ENCODE measurements at regions not wholly inside any gene's neighbourhood (a gene's known extent, or its start where the extent isn't known, plus 50 kb on each side); places are given as distances from the start of the nearest gene placed in this dataset.

DNA sequence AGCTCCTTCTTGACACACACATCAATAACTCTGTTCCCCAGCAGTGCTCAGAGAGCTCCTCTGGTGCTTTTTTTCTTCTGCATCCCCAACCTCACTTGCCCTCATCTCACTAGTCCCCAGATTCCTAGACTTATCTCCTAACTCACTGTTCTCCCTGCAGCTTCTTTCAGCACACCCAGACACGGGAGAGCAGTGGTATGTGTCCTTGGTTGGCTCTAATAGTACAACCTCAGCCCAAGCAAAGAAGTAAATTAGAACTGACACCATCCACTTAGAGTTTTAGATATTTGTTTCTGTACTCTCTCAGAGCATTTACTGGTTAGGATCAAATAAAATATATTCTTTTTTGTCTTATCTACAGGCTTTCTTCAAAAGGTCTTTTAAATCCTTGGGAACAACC, 201.4 kb upstream of the SNX7 start:
- no peak overlapping the region for H3K14ac ChIP-seq (ENCODE audit: low read length in 2 of 2)
- no peaks in the 10 kb centered on the region for H3K36me3 ChIP-seq (ENCODE audit: control insufficient read depth in 1 of 2, insufficient read depth in 2 of 2, low read depth in 1 of 2, low read length in 2 of 2)
- no peak overlapping the region for H3K9ac ChIP-seq (ENCODE audit: low read length)
- no peak overlapping the region for H4K8ac ChIP-seq (ENCODE audit: low read length)
- H3K79me1 ChIP-seq (replicated peaks; ENCODE audit: low read length, poor library complexity, severe bottlenecking), result no peaks in the 10 kb centered on the region
- no peak overlapping the region for H4K91ac ChIP-seq (ENCODE audit: low read length)
- H3K27ac ChIP-seq (ENCODE audit: low read length, poor library complexity, severe bottlenecking), result no peak overlapping the region
- no peak overlapping the region for H2BK12ac ChIP-seq (ENCODE audit: low read length in 2 of 2)
- no peak overlapping the region for H2AFZ ChIP-seq (ENCODE audit: low read depth, low read length)
- H2BK120ac ChIP-seq (ENCODE audit: low read depth, low read length), result no peak overlapping the region
- H2AK5ac ChIP-seq (ENCODE audit: low read length, severe bottlenecking), result no peak overlapping the region
- H2BK5ac ChIP-seq (ENCODE audit: low read depth, low read length, poor library complexity, severe bottlenecking), result no peak overlapping the region
- no peak overlapping the region for H2BK15ac ChIP-seq (ENCODE audit: low read depth, poor library complexity, severe bottlenecking)
- H3K4me2 ChIP-seq (ENCODE audit: low read length, poor library complexity, severe bottlenecking), result no peak overlapping the region
- no peak overlapping the region for H3K23ac ChIP-seq (ENCODE audit: low read length in 2 of 2)
- H3K4ac ChIP-seq (ENCODE audit: low read depth in 1 of 2, low read length in 2 of 2), result no peak overlapping the region
- H3K4me3 ChIP-seq (ENCODE audit: insufficient read depth in 1 of 2, low read depth in 1 of 2, low read length in 2 of 2), result no peak overlapping the region
- no peaks in the 10 kb centered on the region for H3K9me3 ChIP-seq (ENCODE audit: control insufficient read depth, low read length)
- no peak for DNase-seq
- no peaks in the 10 kb centered on the region for H3K27me3 ChIP-seq (ENCODE audit: control insufficient read depth in 1 of 2, insufficient read depth in 1 of 2, low read length in 2 of 2)
- WGBS, result no CpG with 5 or more reads among the region's 1 CpG
- no peak overlapping the region for H3K18ac ChIP-seq (ENCODE audit: low read depth in 1 of 2, low read length in 2 of 2)
- no peaks in the 10 kb centered on the region for H3K4me1 ChIP-seq (ENCODE audit: control insufficient read depth, insufficient read depth, low read depth, low read length)

DNA sequence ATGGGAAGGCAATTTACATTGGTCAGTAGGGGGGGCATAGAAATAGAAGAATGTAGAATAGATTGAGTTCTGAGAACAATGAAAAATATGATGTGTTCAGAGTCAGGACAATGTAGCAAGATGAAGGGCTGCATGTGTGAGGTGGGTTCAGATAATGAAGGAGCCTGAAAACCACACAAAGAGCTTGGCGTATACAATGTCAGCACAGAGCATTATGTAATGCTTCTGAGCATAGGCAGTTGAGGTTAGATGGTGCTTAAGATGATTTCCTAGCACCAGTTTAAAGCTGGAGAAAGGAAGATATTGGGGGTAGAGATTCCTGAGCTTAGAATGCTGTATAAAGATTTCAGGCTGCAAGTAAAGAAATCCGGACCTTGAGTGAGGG, 202.0 kb upstream of the SNX7 start:
- no peak overlapping the region for H3K18ac ChIP-seq (ENCODE audit: low read depth in 1 of 2, low read length in 2 of 2)
- no peak overlapping the region for H3K4ac ChIP-seq (ENCODE audit: low read depth in 1 of 2, low read length in 2 of 2)
- H3K9ac ChIP-seq (ENCODE audit: low read length), result no peak overlapping the region
- no peak overlapping the region for H2BK15ac ChIP-seq (ENCODE audit: low read depth, poor library complexity, severe bottlenecking)
- no peak overlapping the region for H3K23ac ChIP-seq (ENCODE audit: low read length in 2 of 2)
- H2AFZ ChIP-seq (ENCODE audit: low read depth, low read length), result no peak overlapping the region
- no peaks in the 10 kb centered on the region for H3K36me3 ChIP-seq (ENCODE audit: control insufficient read depth in 1 of 2, insufficient read depth in 2 of 2, low read depth in 1 of 2, low read length in 2 of 2)
- no peak overlapping the region for H3K14ac ChIP-seq (ENCODE audit: low read length in 2 of 2)
- H4K91ac ChIP-seq (ENCODE audit: low read length), result no peak overlapping the region
- no peak for DNase-seq
- WGBS, result 85% methylated on average over 2 of the region's 2 CpGs
- no peak overlapping the region for H2BK5ac ChIP-seq (ENCODE audit: low read depth, low read length, poor library complexity, severe bottlenecking)
- H3K4me3 ChIP-seq (ENCODE audit: insufficient read depth in 1 of 2, low read depth in 1 of 2, low read length in 2 of 2), result no peak overlapping the region
- H4K8ac ChIP-seq (ENCODE audit: low read length), result no peak overlapping the region
- H3K27ac ChIP-seq (ENCODE audit: low read length, poor library complexity, severe bottlenecking), result no peak overlapping the region
- H3K4me2 ChIP-seq (ENCODE audit: low read length, poor library complexity, severe bottlenecking), result no peak overlapping the region
- no peak overlapping the region for H2BK120ac ChIP-seq (ENCODE audit: low read depth, low read length)
- H3K4me1 ChIP-seq (ENCODE audit: control insufficient read depth, insufficient read depth, low read depth, low read length), result no peaks in the 10 kb centered on the region
- H2AK5ac ChIP-seq (ENCODE audit: low read length, severe bottlenecking), result no peak overlapping the region
- H3K79me1 ChIP-seq (replicated peaks; ENCODE audit: low read length, poor library complexity, severe bottlenecking), result no peaks in the 10 kb centered on the region
- H3K27me3 ChIP-seq (ENCODE audit: control insufficient read depth in 1 of 2, insufficient read depth in 1 of 2, low read length in 2 of 2), result no peaks in the 10 kb centered on the region
- H2BK12ac ChIP-seq (ENCODE audit: low read length in 2 of 2), result no peak overlapping the region
- H3K9me3 ChIP-seq (ENCODE audit: control insufficient read depth, low read length), result no peaks in the 10 kb centered on the region

DNA sequence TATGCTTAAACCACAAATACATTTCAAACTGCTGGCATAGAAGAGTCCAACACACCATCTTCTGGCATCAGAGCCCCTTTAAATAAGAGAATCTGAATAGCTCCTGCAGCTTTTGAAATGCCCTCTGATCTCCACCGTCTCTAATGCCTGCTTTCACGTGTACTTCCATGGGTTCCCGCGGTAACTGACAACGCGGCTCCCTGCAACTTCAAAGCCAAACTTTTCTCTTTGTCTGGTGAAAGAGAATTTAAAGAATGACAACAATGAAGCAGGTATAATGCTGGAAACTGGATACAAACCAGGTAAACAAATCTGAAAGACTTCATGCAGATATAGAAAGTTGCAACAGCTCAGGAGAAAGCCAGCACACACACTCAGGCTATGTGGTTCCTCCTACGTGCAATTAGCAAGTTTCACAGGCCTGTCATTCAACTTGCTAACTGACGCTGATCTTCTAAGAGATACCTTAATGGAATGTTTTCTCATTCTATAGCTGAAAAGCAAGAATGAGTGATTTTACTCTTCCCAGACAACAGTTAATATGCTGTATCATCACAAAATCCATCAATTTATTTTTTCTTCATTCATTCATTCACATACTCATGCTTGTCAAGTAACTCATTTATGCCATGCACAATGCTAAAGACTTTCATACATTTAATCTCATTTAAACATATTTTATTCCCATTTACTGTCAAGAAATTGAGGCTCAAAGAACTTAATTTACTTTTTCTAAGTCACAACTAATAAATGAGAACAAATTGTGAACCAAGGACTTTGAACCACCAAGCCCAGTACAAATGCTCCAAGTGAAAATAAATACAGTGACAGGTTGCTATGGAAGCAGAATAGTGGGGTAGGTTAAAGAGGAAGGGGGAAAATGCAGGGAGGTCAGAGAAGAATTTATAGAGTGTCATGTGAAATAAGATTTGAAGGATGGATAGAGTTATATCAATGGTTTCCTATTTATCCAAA, 202.7 kb upstream of the SNX7 start:
- Histone ChIP-seq H2BK120ac (ENCODE audit: low read depth, low read length) (no peak overlapping the region), H3K27me3 (ENCODE audit: control insufficient read depth in 1 of 2, insufficient read depth in 1 of 2, low read length in 2 of 2) (no peaks in the 10 kb centered on the region), H4K8ac (ENCODE audit: low read length) (no peak overlapping the region), H3K4me1 (ENCODE audit: control insufficient read depth, insufficient read depth, low read depth, low read length) (no peaks in the 10 kb centered on the region), H4K91ac (ENCODE audit: low read length) (no peak overlapping the region), H2BK5ac (ENCODE audit: low read depth, low read length, poor library complexity, severe bottlenecking) (no peak overlapping the region), H2BK15ac (ENCODE audit: low read depth, poor library complexity, severe bottlenecking) (no peak overlapping the region), H3K4me3 (ENCODE audit: insufficient read depth in 1 of 2, low read depth in 1 of 2, low read length in 2 of 2) (no peak overlapping the region), H2BK12ac (ENCODE audit: low read length in 2 of 2) (no peak overlapping the region), H3K9ac (ENCODE audit: low read length) (no peak overlapping the region), H3K36me3 (ENCODE audit: control insufficient read depth in 1 of 2, insufficient read depth in 2 of 2, low read depth in 1 of 2, low read length in 2 of 2) (no peaks in the 10 kb centered on the region), H3K9me3 (ENCODE audit: control insufficient read depth, low read length) (no peaks in the 10 kb centered on the region), H3K23ac (ENCODE audit: low read length in 2 of 2) (no peak overlapping the region), H2AFZ (ENCODE audit: low read depth, low read length) (no peak overlapping the region), H2AK5ac (ENCODE audit: low read length, severe bottlenecking) (no peak overlapping the region), H3K4ac (ENCODE audit: low read depth in 1 of 2, low read length in 2 of 2) (no peak overlapping the region), H3K27ac (ENCODE audit: low read length, poor library complexity, severe bottlenecking) (no peak overlapping the region), H3K18ac (ENCODE audit: low read depth in 1 of 2, low read length in 2 of 2) (no peak overlapping the region), H3K4me2 (ENCODE audit: low read length, poor library complexity, severe bottlenecking) (no peak overlapping the region), H3K79me1 (replicated peaks; ENCODE audit: low read length, poor library complexity, severe bottlenecking) (no peaks in the 10 kb centered on the region), H3K14ac (ENCODE audit: low read length in 2 of 2) (no peak overlapping the region)
- DNase-seq, result no peak
- WGBS, result no CpG with 5 or more reads among the region's 8 CpGs

DNA sequence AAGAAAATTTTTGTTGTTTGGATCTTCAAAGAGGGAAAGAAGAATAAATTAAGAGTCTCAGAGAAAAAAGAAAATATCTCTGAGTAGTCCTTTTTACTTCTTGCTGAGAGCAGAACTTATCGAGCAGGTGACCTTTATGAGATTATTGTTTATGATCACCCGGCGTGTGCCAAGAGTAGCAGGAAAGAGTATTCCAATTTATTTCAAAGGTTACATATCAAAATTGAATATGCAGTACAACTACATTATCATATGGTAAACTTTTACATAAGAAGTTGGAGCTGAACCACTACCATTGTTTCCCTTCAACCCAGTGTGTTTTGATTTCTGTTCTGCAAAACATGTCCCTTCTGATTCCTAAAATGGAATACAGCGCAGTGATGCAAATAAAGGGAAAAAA, 204.3 kb upstream of the SNX7 start:
- Histone ChIP-seq H3K23ac (ENCODE audit: low read length in 2 of 2) (no peak overlapping the region), H2BK120ac (ENCODE audit: low read depth, low read length) (no peak overlapping the region), H3K4me3 (ENCODE audit: insufficient read depth in 1 of 2, low read depth in 1 of 2, low read length in 2 of 2) (no peak overlapping the region), H2AK5ac (ENCODE audit: low read length, severe bottlenecking) (no peak overlapping the region), H3K9ac (ENCODE audit: low read length) (no peak overlapping the region), H2BK5ac (ENCODE audit: low read depth, low read length, poor library complexity, severe bottlenecking) (no peak overlapping the region), H2BK15ac (ENCODE audit: low read depth, poor library complexity, severe bottlenecking) (no peak overlapping the region), H3K27ac (ENCODE audit: low read length, poor library complexity, severe bottlenecking) (no peak overlapping the region), H3K18ac (ENCODE audit: low read depth in 1 of 2, low read length in 2 of 2) (no peak overlapping the region), H3K27me3 (ENCODE audit: control insufficient read depth in 1 of 2, insufficient read depth in 1 of 2, low read length in 2 of 2) (no peaks in the 10 kb centered on the region), H3K4me2 (ENCODE audit: low read length, poor library complexity, severe bottlenecking) (no peak overlapping the region), H3K4me1 (ENCODE audit: control insufficient read depth, insufficient read depth, low read depth, low read length) (no peaks in the 10 kb centered on the region), H3K14ac (ENCODE audit: low read length in 2 of 2) (no peak overlapping the region), H2BK12ac (ENCODE audit: low read length in 2 of 2) (no peak overlapping the region), H2AFZ (ENCODE audit: low read depth, low read length) (no peak overlapping the region), H3K9me3 (ENCODE audit: control insufficient read depth, low read length) (no peaks in the 10 kb centered on the region), H4K8ac (ENCODE audit: low read length) (no peak overlapping the region), H3K36me3 (ENCODE audit: control insufficient read depth in 1 of 2, insufficient read depth in 2 of 2, low read depth in 1 of 2, low read length in 2 of 2) (no peaks in the 10 kb centered on the region), H3K79me1 (replicated peaks; ENCODE audit: low read length, poor library complexity, severe bottlenecking) (no peaks in the 10 kb centered on the region), H3K4ac (ENCODE audit: low read depth in 1 of 2, low read length in 2 of 2) (no peak overlapping the region), H4K91ac (ENCODE audit: low read length) (no peak overlapping the region)
- 100% methylated on average over 2 of the region's 4 CpGs for WGBS
- no peak for DNase-seq

Data from mesenchymal stem cell (in vitro differentiated cells and primary cell).